HepG2 (cell line): ENCODE measurements at regions not wholly inside any gene's neighbourhood (a gene's known extent, or its start where the extent isn't known, plus 50 kb on each side); places are given as distances from the start of the nearest gene placed in this dataset.

Experiments used
- ATAC-seq: fragments of 200-7000 bp; cut with Tn5 transposase; 3 replicates; pipeline ENCODE4 v1.9.1; 2020; ENCODE audit warnings: mild to moderate bottlenecking, moderate library complexity
- BruUV-seq: library from RNA; stranded (reverse); fragments of 400-500 nt; replicated peaks from 2 replicates; lab custom pipeline; 2021; lab: Mats Ljungman, UMichigan
- CTCF ChIA-PET: fragments of 300-600 bp; formaldehyde crosslinking; extraction: SDS; loops from one replicate; lab custom pipeline; 2021; ENCODE audit warnings: low total read pairs, inconsistent platforms, low intra/inter-chr PET ratio; lab: Yijun Ruan, JAX
- POLR2A ChIA-PET: fragments of 350-600 bp; sonication (Branson Sonifier 250); formaldehyde crosslinking; loops from one replicate; lab custom pipeline; 2020; ENCODE audit warnings: antibody characterized with exemption, inconsistent platforms; lab: Yijun Ruan, JAX
- DNase-seq: peaks from one replicate; pipeline ENCODE4 v3.0.0-alpha.2; 2015; ENCODE audit warnings: low spot score
- FAIRE-seq: peaks from 3 replicates; lab custom pipeline; 2011; peaks lifted over from hg19 to GRCh38; lab: Jason Lieb, UNC
- H2AFZ ChIP-seq: one replicate; pipeline ENCODE4 v1.6.1; 2011; ENCODE audit warnings: low read length, inconsistent platforms
- H3K27ac ChIP-seq: fragments of 300-600 bp; 3 replicates; pipeline ENCODE4 v1.8.0; 2011; ENCODE audit warnings: mixed run types, mild to moderate bottlenecking, mixed read lengths, low read length, inconsistent platforms; ENCODE audit not compliant: insufficient read depth; ENCODE audit errors: extremely low read length
- H3K27me3 ChIP-seq, 2 experiments: fragments of 200-600 bp in 1 of 2; 2 replicates in 1 of 2; 3 replicates in 1 of 2; pipeline versions ENCODE4 v1.6.0 to v1.8.0; 2011; ENCODE audit warnings: low read length in 2 of 2, mild to moderate bottlenecking in 2 of 2, moderate library complexity in 2 of 2, inconsistent platforms in 1 of 2; ENCODE audit not compliant: insufficient read depth in 2 of 2, control insufficient read depth in 1 of 2
- H3K36me3 ChIP-seq, 2 experiments: fragments of 200-600 bp in 1 of 2; replicated peaks in 1 of 2; 2 replicates in 1 of 2; 3 replicates in 1 of 2; pipeline versions ENCODE4 v1.5.1 to v1.8.0; 2011; ENCODE audit warnings: low read length in 2 of 2, inconsistent platforms in 1 of 2; ENCODE audit not compliant: insufficient read depth in 2 of 2, control insufficient read depth in 1 of 2
- H3K4me1 ChIP-seq: 2 replicates; pipeline ENCODE4 v1.5.1; 2012; ENCODE audit warnings: low read length, inconsistent platforms; ENCODE audit not compliant: insufficient read depth
- H3K4me2 ChIP-seq: 2 replicates; pipeline ENCODE4 v1.6.0; 2011; ENCODE audit warnings: low read depth, low read length, inconsistent platforms
- H3K4me3 ChIP-seq, 3 experiments: fragments of 200-600 bp in 1 of 3; sonication (generic), shearing (Covaris generic) in 1 of 3; replicated peaks in 1 of 3; 2 replicates each; pipeline ENCODE4 v1.5.1; 2011 to 2016; ENCODE audit warnings: low read length in 3 of 3, inconsistent platforms in 2 of 3, low read depth in 2 of 3, mild to moderate bottlenecking in 2 of 3, control low read depth in 1 of 3, mixed read lengths in 1 of 3; ENCODE audit not compliant: insufficient read depth in 1 of 3
- H3K79me2 ChIP-seq: one replicate; pipeline ENCODE4 v1.6.1; 2011; ENCODE audit warnings: low read length, inconsistent platforms; ENCODE audit not compliant: insufficient read depth
- H3K9ac ChIP-seq: 2 replicates; pipeline ENCODE4 v1.6.0; 2011; ENCODE audit warnings: mild to moderate bottlenecking, low read depth, low read length, inconsistent platforms; ENCODE audit not compliant: insufficient read depth
- H3K9me3 ChIP-seq: 2 replicates; pipeline ENCODE4 v1.5.1; 2012; ENCODE audit warnings: mild to moderate bottlenecking, low read length
- H4K20me1 ChIP-seq: 2 replicates; pipeline ENCODE4 v1.6.0; 2011; ENCODE audit warnings: inconsistent platforms, mild to moderate bottlenecking, low read length, moderate library complexity; ENCODE audit not compliant: insufficient read depth
- ZNF274 ChIP-seq: sonication (generic); formaldehyde crosslinking; IDR thresholded peaks from 2 replicates; pipeline ENCODE4 v1.5.1; 2020; ENCODE audit warnings: mild to moderate bottlenecking, missing genetic modification reagents
- WGBS: methylation state at CpG from one replicate; pipeline ENCODE4 v1.1.6; 2017; ENCODE audit warnings: low lambda C conversion rate; 5-methylcytosine and 5-hydroxymethylcytosine counted together
- in situ Hi-C: cut with HindIII; loops from 2 replicates; pipeline ENCODE4 v1.10.0; 2017; ENCODE audit warnings: low pct_unique_long_range_greater_than_20kb; ENCODE audit not compliant: extremely low pct_ligation_motif_present
- intact Hi-C: fragments of 100-400 bp; cut with micrococcal nuclease; formaldehyde crosslinking; loops from one replicate; pipeline ENCODE4 v1.10.0; 2022; ENCODE audit not compliant: unreplicated experiment

GRCh38 chr6:152920016-152920415 is 62.8 kb downstream of the FBXO5 start:
- DNase-seq (no peak), ATAC-seq (no peak), FAIRE-seq (no peak)
- Histone ChIP-seq H3K4me2 (no peak overlapping the region), H3K4me3 (no peak overlapping the region), H2AFZ (no peak overlapping the region), H3K27ac (no peak overlapping the region), H4K20me1 (no peaks in the 10 kb centered on the region), H3K27me3 (no peaks in the 10 kb centered on the region), H3K9ac (no peak overlapping the region), H3K79me2 (no peaks in the 10 kb centered on the region), H3K36me3 (no peaks in the 10 kb centered on the region), H3K9me3 (no peaks in the 10 kb centered on the region), H3K4me1 (no peaks in the 10 kb centered on the region)
- CTCF ChIA-PET = no interaction called here
- POLR2A ChIA-PET = no interaction called here
- no TSS peak for BruUV-seq
- in situ Hi-C loops = no loop called here
- 25% methylated on average over 3 of the region's 3 CpGs for WGBS
- intact Hi-C loops = no loop called here
- no peak for TF ChIP-seq ZNF274 (CRISPR knock-in tag)
